IMR-90 (cell line): ENCODE measurements at regions not wholly inside any gene's neighbourhood (a gene's known extent, or its start where the extent isn't known, plus 50 kb on each side); places are given as distances from the start of the nearest gene placed in this dataset.

Source experiments
- BHLHE40 ChIP-seq: fragments of 150-350 bp; IDR thresholded peaks from 2 replicates; pipeline ENCODE4 v1.6.1; 2016; ENCODE audit warnings: mild to moderate bottlenecking, low read depth, low read length
- CEBPB ChIP-seq: IDR thresholded peaks from 2 replicates; pipeline ENCODE4 v1.6.1; 2012; ENCODE audit warnings: low read depth, low read length, improper control_type of control experiment
- MAFK ChIP-seq: IDR thresholded peaks from 2 replicates; pipeline ENCODE4 v1.6.1; 2012; ENCODE audit warnings: low read depth, low read length, improper control_type of control experiment
- MAZ ChIP-seq: IDR thresholded peaks from 2 replicates; pipeline ENCODE4 v1.6.1; 2012; ENCODE audit warnings: low read depth, mild to moderate bottlenecking, low read length, improper control_type of control experiment, moderate library complexity, borderline replicate concordance
- NFE2L2 ChIP-seq: fragments of 150-350 bp; IDR thresholded peaks from 2 replicates; pipeline ENCODE4 v1.6.1; 2016; ENCODE audit warnings: low read depth, mild to moderate bottlenecking, low read length
- POLR2A ChIP-seq: IDR thresholded peaks from 2 replicates; pipeline ENCODE4 v1.6.1; 2012; ENCODE audit warnings: mild to moderate bottlenecking, low read depth, low read length
- RCOR1 ChIP-seq: IDR thresholded peaks from 2 replicates; pipeline ENCODE4 v1.6.1; 2012; ENCODE audit warnings: mild to moderate bottlenecking, low read length, improper control_type of control experiment; ENCODE audit not compliant: insufficient replicate concordance
- RFX5 ChIP-seq: IDR thresholded peaks from 2 replicates; pipeline ENCODE4 v1.8.0; 2012; ENCODE audit warnings: low read depth, mild to moderate bottlenecking, low read length, moderate library complexity
- SMC3 ChIP-seq: fragments of 150-350 bp; IDR thresholded peaks from 2 replicates; pipeline ENCODE4 v1.6.1; 2016; ENCODE audit warnings: low read depth, mild to moderate bottlenecking, antibody characterized with exemption, low read length, moderate library complexity
- TF ChIP-seq, protein P1 (sequence below): conservative IDR thresholded peaks from 2 replicates; pipeline ENCODE4 v1.5.1; 2012; ENCODE audit warnings: mild to moderate bottlenecking, low read depth, low read length, improper control_type of control experiment

DNA sequence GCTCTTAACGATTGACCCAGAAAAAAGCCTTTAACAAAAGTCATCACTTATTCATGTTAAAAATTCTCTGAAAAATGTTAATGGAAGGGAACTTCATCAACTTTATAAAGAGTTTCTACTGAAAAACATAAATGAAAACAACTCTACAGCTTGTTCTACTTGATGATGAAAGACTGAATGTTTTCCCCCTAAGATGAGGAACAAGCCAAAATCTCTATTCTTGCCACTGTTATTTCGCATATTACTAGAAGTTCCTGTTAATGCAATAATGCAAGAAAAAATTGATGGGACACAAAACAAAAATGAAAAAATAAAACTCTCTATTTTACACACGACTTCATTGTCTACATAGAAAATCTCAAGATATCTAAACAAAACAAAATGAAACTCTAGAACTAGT, 249.8 kb upstream of the AKR1E2 start:
- no peak for TF ChIP-seq POLR2A
- TF ChIP-seq, protein P1, sequence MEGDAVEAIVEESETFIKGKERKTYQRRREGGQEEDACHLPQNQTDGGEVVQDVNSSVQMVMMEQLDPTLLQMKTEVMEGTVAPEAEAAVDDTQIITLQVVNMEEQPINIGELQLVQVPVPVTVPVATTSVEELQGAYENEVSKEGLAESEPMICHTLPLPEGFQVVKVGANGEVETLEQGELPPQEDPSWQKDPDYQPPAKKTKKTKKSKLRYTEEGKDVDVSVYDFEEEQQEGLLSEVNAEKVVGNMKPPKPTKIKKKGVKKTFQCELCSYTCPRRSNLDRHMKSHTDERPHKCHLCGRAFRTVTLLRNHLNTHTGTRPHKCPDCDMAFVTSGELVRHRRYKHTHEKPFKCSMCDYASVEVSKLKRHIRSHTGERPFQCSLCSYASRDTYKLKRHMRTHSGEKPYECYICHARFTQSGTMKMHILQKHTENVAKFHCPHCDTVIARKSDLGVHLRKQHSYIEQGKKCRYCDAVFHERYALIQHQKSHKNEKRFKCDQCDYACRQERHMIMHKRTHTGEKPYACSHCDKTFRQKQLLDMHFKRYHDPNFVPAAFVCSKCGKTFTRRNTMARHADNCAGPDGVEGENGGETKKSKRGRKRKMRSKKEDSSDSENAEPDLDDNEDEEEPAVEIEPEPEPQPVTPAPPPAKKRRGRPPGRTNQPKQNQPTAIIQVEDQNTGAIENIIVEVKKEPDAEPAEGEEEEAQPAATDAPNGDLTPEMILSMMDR: no peak
- no peak for TF ChIP-seq MAZ
- TF ChIP-seq BHLHE40: no peak
- no peak for TF ChIP-seq RFX5
- TF ChIP-seq MAFK: no peak
- no peak for TF ChIP-seq RCOR1
- TF ChIP-seq SMC3: no peak
- no peak for TF ChIP-seq NFE2L2
- TF ChIP-seq CEBPB: no peak
